GM23248 (cell line): ENCODE measurements at regions not wholly inside any gene's neighbourhood (a gene's known extent, or its start where the extent isn't known, plus 50 kb on each side); places are given as distances from the start of the nearest gene placed in this dataset.

Experiments used
- DNase-seq: peaks from one replicate; pipeline ENCODE4 v3.0.0-alpha.2; 2015
- H2AFZ ChIP-seq: fragments of 200-600 bp; sonication (generic); 2 replicates; pipeline ENCODE4 v1.6.1; 2016; ENCODE audit warnings: antibody characterized with exemption
- H3F3A ChIP-seq: fragments of 200-600 bp; sonication (generic); 2 replicates; pipeline ENCODE4 v1.6.1; 2016; ENCODE audit warnings: mild to moderate bottlenecking, antibody characterized with exemption, mixed run types; ENCODE audit not compliant: insufficient read depth
- H3K27ac ChIP-seq: fragments of 200-600 bp; sonication (generic); 2 replicates; pipeline ENCODE4 v1.5.1; 2016; ENCODE audit warnings: mild to moderate bottlenecking
- H3K27me3 ChIP-seq: fragments of 200-600 bp; sonication (generic); replicated peaks from 2 replicates; pipeline ENCODE4 v1.6.1; 2016; ENCODE audit warnings: mild to moderate bottlenecking; ENCODE audit not compliant: insufficient read depth
- H3K36me3 ChIP-seq: fragments of 200-600 bp; sonication (generic); 2 replicates; pipeline ENCODE4 v1.6.1; 2016; ENCODE audit warnings: low read depth, mild to moderate bottlenecking
- H3K4me1 ChIP-seq: fragments of 200-600 bp; sonication (generic); 2 replicates; pipeline ENCODE4 v1.6.1; 2016; ENCODE audit warnings: mild to moderate bottlenecking; ENCODE audit not compliant: insufficient read depth
- H3K4me2 ChIP-seq: fragments of 200-600 bp; sonication (generic); one replicate; pipeline ENCODE4 v1.6.1; 2016; ENCODE audit warnings: mild to moderate bottlenecking; ENCODE audit not compliant: unreplicated experiment
- H3K4me3 ChIP-seq: fragments of 200-600 bp; sonication (generic); 2 replicates; pipeline ENCODE4 v1.5.1; 2016; ENCODE audit warnings: mild to moderate bottlenecking
- H3K79me2 ChIP-seq: fragments of 200-600 bp; sonication (generic); 2 replicates; pipeline ENCODE4 v1.6.1; 2016; ENCODE audit warnings: mild to moderate bottlenecking; ENCODE audit not compliant: insufficient read depth
- H3K9ac ChIP-seq: fragments of 200-600 bp; sonication (generic); 2 replicates; pipeline ENCODE4 v1.6.1; 2016; ENCODE audit warnings: mild to moderate bottlenecking
- H3K9me2 ChIP-seq: fragments of 200-600 bp; sonication (generic); 2 replicates; pipeline ENCODE4 v1.6.1; 2016; ENCODE audit warnings: mixed run types, mild to moderate bottlenecking, moderate library complexity; ENCODE audit not compliant: insufficient read depth
- H3K9me3 ChIP-seq: fragments of 200-600 bp; sonication (generic); one replicate; pipeline ENCODE4 v1.6.1; 2017; ENCODE audit warnings: low read depth
- H4K20me1 ChIP-seq: fragments of 200-600 bp; sonication (generic); 2 replicates; pipeline ENCODE4 v1.6.0; 2016; ENCODE audit not compliant: insufficient read depth
- EZH2 ChIP-seq: fragments of 200-600 bp; sonication (generic); IDR thresholded peaks from 2 replicates; pipeline ENCODE4 v1.6.1; 2018; ENCODE audit warnings: antibody characterized with exemption, mild to moderate bottlenecking; ENCODE audit not compliant: insufficient read depth, poor library complexity, severe bottlenecking
- EZH2phosphoT487 ChIP-seq: fragments of 200-600 bp; sonication (generic); IDR thresholded peaks from 2 replicates; pipeline ENCODE4 v1.6.1; 2018; ENCODE audit warnings: antibody characterized with exemption, moderate library complexity, mild to moderate bottlenecking, low read depth; ENCODE audit not compliant: insufficient read depth
- WGBS, 2 experiments: methylation state at CpG; one replicate each; pipeline ENCODE4 v1.1.6; 2015 to 2017; ENCODE audit warnings: low lambda C conversion rate in 2 of 2, low coverage in 1 of 2; ENCODE audit errors: missing lambda C conversion rate in 2 of 2; 5-methylcytosine and 5-hydroxymethylcytosine counted together
- in situ Hi-C: fragments of 300-500 bp; cut with MboI; formaldehyde crosslinking; loops from 2 replicates; pipeline ENCODE4 v1.15.0; 2020

GRCh38 chr3:14317057-14317553 lies 85.3 kb upstream of the SLC6A6 start:
- in situ Hi-C loops: no loop called here

DNA sequence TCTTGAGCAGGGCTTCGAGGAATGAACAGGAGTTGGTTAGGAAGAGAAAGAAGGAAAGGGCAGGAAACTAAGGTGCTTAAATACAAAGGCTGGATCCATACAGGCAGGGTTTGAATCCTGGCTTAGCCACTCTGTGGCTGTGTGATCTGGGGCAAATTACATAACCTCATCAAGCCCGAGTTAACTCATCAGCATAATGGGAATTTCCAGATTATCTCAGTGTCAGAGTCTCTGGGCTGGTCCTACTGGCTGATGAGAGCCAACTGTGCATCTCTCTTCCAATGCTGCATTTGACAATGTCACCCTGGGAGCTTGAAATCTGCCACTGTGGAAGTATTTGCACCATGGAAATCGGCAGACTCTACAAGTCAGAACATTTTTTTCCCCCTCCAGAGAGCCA lies 83.8 kb upstream of the SLC6A6 start:
- Histone ChIP-seq H3K9me3 (no peaks in the 10 kb centered on the region), H3K27ac (no peak overlapping the region), H2AFZ (no peak overlapping the region), H3K79me2 (no peaks in the 10 kb centered on the region), H3K27me3 (peaks cover 37% of the 10 kb centered on the region), H3F3A (no peaks in the 10 kb centered on the region), H3K4me3 (no peak overlapping the region), H3K4me1 (no peaks in the 10 kb centered on the region), H3K9me2 (no peaks in the 10 kb centered on the region), H3K4me2 (no peak overlapping the region), H3K9ac (no peak overlapping the region), H4K20me1 (no peaks in the 10 kb centered on the region), H3K36me3 (no peaks in the 10 kb centered on the region)
- in situ Hi-C loops: no loop called here
- 45 to 49% methylated on average over 3 of the region's 3 CpGs for WGBS, 2 experiments
- no peak for DNase-seq
- TF ChIP-seq EZH2phosphoT487 (no peak), EZH2 (no peak)

More at GRCh38 chr3:14317057-14317553, 85.3 kb upstream of the SLC6A6 start:
- TF ChIP-seq EZH2phosphoT487 (no peak), EZH2 (no peak)
- Histone ChIP-seq H3K4me3 (no peak overlapping the region), H3F3A (no peaks in the 10 kb centered on the region), H3K27ac (no peak overlapping the region), H3K4me2 (no peak overlapping the region), H3K4me1 (no peaks in the 10 kb centered on the region), H4K20me1 (no peaks in the 10 kb centered on the region), H3K9ac (no peak overlapping the region), H3K27me3 (peaks cover 51% of the 10 kb centered on the region), H3K79me2 (no peaks in the 10 kb centered on the region), H3K36me3 (no peaks in the 10 kb centered on the region), H2AFZ (no peak overlapping the region), H3K9me3 (no peaks in the 10 kb centered on the region), H3K9me2 (no peaks in the 10 kb centered on the region)
- DNase-seq: no peak
- WGBS, 2 experiments: 82 to 87% methylated on average over 6 of the region's 6 CpGs

DNA sequence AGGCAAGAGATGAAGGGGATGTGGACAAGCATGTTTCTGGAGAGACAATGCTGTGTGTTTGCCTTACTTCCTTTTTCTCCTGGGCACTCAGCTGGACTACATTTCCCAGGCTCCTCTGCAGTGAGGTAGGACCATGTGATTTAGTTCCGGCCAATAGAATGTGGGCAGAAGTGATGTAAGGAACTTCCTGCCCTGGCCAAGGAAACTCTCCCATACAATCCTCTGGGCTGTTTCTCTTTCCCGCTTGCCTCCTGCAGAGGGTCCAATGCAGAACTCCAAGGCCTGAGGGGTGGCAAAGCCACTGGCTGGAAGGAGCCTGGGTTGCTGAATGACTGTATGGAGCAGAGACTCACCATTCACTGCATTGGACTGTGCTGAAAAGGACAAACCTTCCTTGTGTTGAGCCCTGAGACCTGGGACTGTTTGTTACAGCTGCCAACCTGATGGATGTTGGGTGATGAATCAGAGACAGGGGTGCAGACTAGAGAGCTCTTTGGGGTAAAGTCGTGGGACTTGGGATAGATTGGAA lies 82.7 kb upstream of the SLC6A6 start:
- Histone ChIP-seq H2AFZ (peak overlapping the region; percentile 62; the same call in 1 of the 2 replicates), H3K9me2 (no peaks in the 10 kb centered on the region), H3F3A (no peaks in the 10 kb centered on the region), H3K27ac (no peak overlapping the region), H3K9ac (no peak overlapping the region), H3K4me1 (no peaks in the 10 kb centered on the region), H3K36me3 (no peaks in the 10 kb centered on the region), H3K9me3 (no peaks in the 10 kb centered on the region), H4K20me1 (no peaks in the 10 kb centered on the region), H3K27me3 (peaks cover 28% of the 10 kb centered on the region), H3K4me3 (no peak overlapping the region), H3K4me2 (no peak overlapping the region), H3K79me2 (no peaks in the 10 kb centered on the region)
- in situ Hi-C loops: no loop called here
- peak; percentile 52 for DNase-seq
- TF ChIP-seq EZH2: no peak
- no peak for TF ChIP-seq EZH2phosphoT487
- 67 to 70% methylated on average over 3 of the region's 3 CpGs for WGBS, 2 experiments

DNA sequence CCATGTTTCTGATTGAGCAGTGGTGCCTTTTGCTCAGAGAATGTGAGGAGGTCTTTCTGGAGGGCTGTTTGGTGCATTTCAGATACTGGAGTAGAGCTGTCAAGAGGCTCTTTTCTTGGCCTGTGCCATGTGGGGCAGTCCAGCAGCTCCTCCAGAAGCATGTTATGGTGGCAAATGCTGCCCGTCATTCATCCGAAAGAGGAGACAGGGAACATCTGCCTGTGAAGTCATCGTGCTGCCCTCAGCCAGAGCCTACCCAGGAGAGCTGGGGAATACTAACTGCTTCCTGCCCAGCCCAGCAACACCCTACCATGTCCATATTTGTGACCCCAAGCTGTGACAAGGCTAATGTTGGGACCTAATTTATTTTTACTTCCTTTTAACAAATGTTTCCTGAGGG lies 82.2 kb upstream of the SLC6A6 start:
- TF ChIP-seq EZH2phosphoT487 (no peak), EZH2 (no peak)
- Histone ChIP-seq H4K20me1 (no peaks in the 10 kb centered on the region), H3K9me3 (no peaks in the 10 kb centered on the region), H3K4me1 (no peaks in the 10 kb centered on the region), H3F3A (no peaks in the 10 kb centered on the region), H3K9me2 (no peaks in the 10 kb centered on the region), H3K27me3 (peaks cover 23% of the 10 kb centered on the region), H3K79me2 (no peaks in the 10 kb centered on the region), H3K9ac (no peak overlapping the region), H3K4me2 (no peak overlapping the region), H2AFZ (0 out of 2 replicates have a peak overlapping the region, but pooled peaks have one; percentile 62), H3K36me3 (no peaks in the 10 kb centered on the region), H3K27ac (no peak overlapping the region), H3K4me3 (no peak overlapping the region)
- no peak for DNase-seq
- 84 to 88% methylated on average over 3 of the region's 3 CpGs for WGBS, 2 experiments
- in situ Hi-C loops: no loop called here
